ENCODE measurements at regions not wholly inside any gene's neighbourhood (a gene's known extent, or its start where the extent isn't known, plus 50 kb on each side); places are given as distances from the start of the nearest gene placed in this dataset.
A peak's percentile ranks its signal among the peaks of the same experiment; 100 is the strongest.

DNA sequence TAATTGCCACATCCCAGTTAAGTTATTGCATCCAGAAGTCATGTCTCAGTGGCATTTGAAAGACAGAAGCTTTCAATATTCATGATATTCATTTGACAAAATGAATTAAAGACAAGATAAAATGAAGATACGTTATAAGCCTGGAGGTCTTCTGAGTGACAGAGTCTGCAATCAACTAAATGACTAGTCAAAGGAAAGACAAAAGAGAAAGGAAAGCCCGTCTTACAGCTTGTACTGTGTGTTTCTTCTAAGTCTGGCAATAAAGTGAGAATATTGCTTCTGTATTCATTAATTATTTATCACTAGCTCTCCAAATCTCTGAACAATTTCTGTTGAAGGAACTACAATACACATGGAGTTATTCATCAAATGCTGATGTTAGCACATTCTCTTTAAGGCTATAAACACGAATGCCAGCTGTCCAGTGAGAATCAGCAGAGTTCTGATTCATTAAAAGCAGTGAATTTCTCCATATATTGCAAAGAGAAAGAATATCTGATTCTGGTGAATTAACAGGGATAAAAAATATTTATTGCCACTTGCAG, 70.7 kb downstream of the ATXN7L3B start:
- Histone ChIP-seq H3K36me3 (no peaks in the 10 kb centered on the region), H3K27ac (no peak overlapping the region), H3K9me3 (no peaks in the 10 kb centered on the region), H3K27me3 (replicated peaks; ENCODE audit: insufficient read depth) (no peaks in the 10 kb centered on the region), H3K4me3 (no peak overlapping the region), H3K4me1 (ENCODE audit: control insufficient read depth in 1 of 2, low read depth in 2 of 2) (no peaks in the 10 kb centered on the region)
- DNase-seq (ENCODE audit: low spot score) (no peak), ATAC-seq (ENCODE audit: insufficient number of reproducible peaks, low FRiP score, low read depth) (no peak)
- TF ChIP-seq, protein P1, sequence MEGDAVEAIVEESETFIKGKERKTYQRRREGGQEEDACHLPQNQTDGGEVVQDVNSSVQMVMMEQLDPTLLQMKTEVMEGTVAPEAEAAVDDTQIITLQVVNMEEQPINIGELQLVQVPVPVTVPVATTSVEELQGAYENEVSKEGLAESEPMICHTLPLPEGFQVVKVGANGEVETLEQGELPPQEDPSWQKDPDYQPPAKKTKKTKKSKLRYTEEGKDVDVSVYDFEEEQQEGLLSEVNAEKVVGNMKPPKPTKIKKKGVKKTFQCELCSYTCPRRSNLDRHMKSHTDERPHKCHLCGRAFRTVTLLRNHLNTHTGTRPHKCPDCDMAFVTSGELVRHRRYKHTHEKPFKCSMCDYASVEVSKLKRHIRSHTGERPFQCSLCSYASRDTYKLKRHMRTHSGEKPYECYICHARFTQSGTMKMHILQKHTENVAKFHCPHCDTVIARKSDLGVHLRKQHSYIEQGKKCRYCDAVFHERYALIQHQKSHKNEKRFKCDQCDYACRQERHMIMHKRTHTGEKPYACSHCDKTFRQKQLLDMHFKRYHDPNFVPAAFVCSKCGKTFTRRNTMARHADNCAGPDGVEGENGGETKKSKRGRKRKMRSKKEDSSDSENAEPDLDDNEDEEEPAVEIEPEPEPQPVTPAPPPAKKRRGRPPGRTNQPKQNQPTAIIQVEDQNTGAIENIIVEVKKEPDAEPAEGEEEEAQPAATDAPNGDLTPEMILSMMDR (IDR thresholded peaks at IDR 0.05), result no peak

DNA sequence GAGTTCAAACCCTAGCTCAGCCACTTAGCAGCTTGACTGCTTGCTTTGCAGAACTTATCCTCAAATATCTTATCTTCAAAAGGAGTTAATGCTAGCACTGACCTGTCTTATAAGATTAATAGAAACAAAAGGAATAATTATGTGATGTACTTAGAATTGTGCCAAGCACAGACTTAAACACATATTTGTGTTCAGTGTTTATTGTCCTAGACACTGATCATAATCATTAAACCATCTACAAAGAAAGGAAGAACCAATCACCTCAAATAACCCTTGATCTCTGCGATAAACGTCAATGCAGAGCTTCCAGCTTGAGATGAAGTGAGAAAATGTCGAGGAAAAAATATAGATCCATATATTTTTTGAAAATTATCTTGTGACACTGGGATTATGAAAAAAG, 73.1 kb downstream of the ATXN7L3B start:
- no peaks in the 10 kb centered on the region for H3K9me3 ChIP-seq
- ATAC-seq (ENCODE audit: insufficient number of reproducible peaks, low FRiP score, low read depth), result no peak
- no peak overlapping the region for H3K27ac ChIP-seq
- no peaks in the 10 kb centered on the region for H3K27me3 ChIP-seq (replicated peaks; ENCODE audit: insufficient read depth)
- H3K4me3 ChIP-seq, result no peak overlapping the region
- H3K36me3 ChIP-seq, result no peaks in the 10 kb centered on the region
- TF ChIP-seq, protein P1 (IDR thresholded peaks at IDR 0.05), result no peak
- no peak for DNase-seq (ENCODE audit: low spot score)
- no peaks in the 10 kb centered on the region for H3K4me1 ChIP-seq (ENCODE audit: control insufficient read depth in 1 of 2, low read depth in 2 of 2)

DNA sequence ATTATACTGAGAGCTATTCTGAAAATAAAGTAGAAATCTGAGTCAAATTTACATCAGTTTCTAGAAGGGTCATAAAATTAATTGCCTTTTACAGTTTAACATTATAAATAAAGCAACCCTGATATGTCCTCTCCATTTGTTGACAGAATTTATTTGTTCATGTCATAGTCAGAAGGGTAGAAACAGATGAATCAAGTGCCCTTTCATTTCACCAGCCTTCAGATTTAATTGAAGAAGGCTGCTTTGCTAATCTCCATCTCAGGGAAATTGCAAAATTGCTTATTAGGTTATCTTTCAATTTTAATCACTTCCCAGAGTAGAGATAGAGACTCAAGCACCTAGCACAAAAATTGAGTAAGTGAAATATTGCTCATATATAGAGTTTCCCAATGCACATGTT, 76.8 kb downstream of the ATXN7L3B start:
- no peaks in the 10 kb centered on the region for H3K36me3 ChIP-seq
- ATAC-seq (ENCODE audit: insufficient number of reproducible peaks, low FRiP score, low read depth), result no peak
- no peaks in the 10 kb centered on the region for H3K9me3 ChIP-seq
- TF ChIP-seq, protein P1 (IDR thresholded peaks at IDR 0.05), result no peak
- H3K4me3 ChIP-seq, result no peak overlapping the region
- H3K4me1 ChIP-seq (ENCODE audit: control insufficient read depth in 1 of 2, low read depth in 2 of 2), result no peaks in the 10 kb centered on the region
- H3K27me3 ChIP-seq (replicated peaks; ENCODE audit: insufficient read depth), result no peaks in the 10 kb centered on the region
- DNase-seq (ENCODE audit: low spot score), result no peak
- no peak overlapping the region for H3K27ac ChIP-seq

DNA sequence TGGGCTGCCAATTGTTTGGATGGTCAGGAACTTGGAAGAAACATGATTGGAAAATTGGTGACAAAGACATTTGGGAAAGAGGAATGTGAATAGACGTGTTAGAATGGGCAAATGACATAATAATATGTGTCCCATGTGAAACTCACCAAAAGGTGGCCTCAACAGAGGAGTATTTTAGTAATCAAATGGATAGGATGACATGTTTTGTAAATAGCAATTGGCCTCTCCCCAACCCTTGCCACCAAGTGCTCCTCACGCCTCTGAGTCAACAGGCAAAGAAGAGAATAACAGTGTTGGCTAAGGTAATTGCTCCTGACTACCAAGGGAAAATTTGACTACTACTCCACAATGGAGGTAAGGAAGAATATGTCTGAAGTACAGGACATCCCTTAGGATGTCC, 81.4 kb downstream of the ATXN7L3B start:
- H3K4me3 ChIP-seq, result no peak overlapping the region
- no peaks in the 10 kb centered on the region for H3K36me3 ChIP-seq
- TF ChIP-seq, protein P1 (IDR thresholded peaks at IDR 0.05), result no peak
- no peaks in the 10 kb centered on the region for H3K27me3 ChIP-seq (replicated peaks; ENCODE audit: insufficient read depth)
- H3K9me3 ChIP-seq, result no peaks in the 10 kb centered on the region
- ATAC-seq (ENCODE audit: insufficient number of reproducible peaks, low FRiP score, low read depth) (peak; percentile 20), DNase-seq (ENCODE audit: low spot score) (no peak)
- no peaks in the 10 kb centered on the region for H3K4me1 ChIP-seq (ENCODE audit: control insufficient read depth in 1 of 2, low read depth in 2 of 2)
- H3K27ac ChIP-seq, result no peak overlapping the region

DNA sequence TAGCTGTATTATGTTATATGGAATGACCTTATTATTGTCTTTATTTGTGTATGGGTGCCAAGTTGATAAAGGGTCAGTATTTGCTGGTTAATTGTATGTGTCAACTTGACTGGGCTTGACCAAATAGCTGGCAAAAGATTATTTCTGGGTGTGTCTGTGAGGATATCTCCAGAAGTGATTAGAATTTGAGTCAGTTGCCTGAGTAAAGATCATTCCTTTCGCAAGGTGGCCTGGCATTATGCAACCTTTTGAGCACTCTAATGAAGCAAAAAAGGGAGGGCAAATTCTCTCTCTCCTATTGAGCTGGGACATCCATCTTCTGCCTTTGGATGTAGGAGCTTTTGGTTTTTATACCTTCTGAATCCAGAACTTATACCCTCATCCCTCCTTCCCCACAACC, 82.2 kb downstream of the ATXN7L3B start:
- Histone ChIP-seq H3K36me3 (no peaks in the 10 kb centered on the region), H3K4me1 (ENCODE audit: control insufficient read depth in 1 of 2, low read depth in 2 of 2) (no peaks in the 10 kb centered on the region), H3K4me3 (no peak overlapping the region), H3K27ac (no peak overlapping the region), H3K27me3 (replicated peaks; ENCODE audit: insufficient read depth) (no peaks in the 10 kb centered on the region), H3K9me3 (no peaks in the 10 kb centered on the region)
- ATAC-seq (ENCODE audit: insufficient number of reproducible peaks, low FRiP score, low read depth) (no peak), DNase-seq (ENCODE audit: low spot score) (no peak)
- TF ChIP-seq, protein P1 (IDR thresholded peaks at IDR 0.05), result no peak
